GM12872 (cell line): ENCODE measurements at regions not wholly inside any gene's neighbourhood (a gene's known extent, or its start where the extent isn't known, plus 50 kb on each side); places are given as distances from the start of the nearest gene placed in this dataset.

Experiments
- CTCF ChIP-seq: IDR thresholded peaks from 3 replicates; pipeline ENCODE4 v1.5.1; 2011; ENCODE audit warnings: low read depth, mild to moderate bottlenecking, low read length, moderate library complexity; ENCODE audit not compliant: insufficient read depth

GRCh38 chr3:82978368-82978767 lies 1216.9 kb upstream of the GBE1 start:
- no peak for TF ChIP-seq CTCF

GRCh38 chr3:82977871-82978270 lies 1216.4 kb upstream of the GBE1 start:
- TF ChIP-seq CTCF = no peak

GRCh38 chr3:82973791-82974190 lies 1212.3 kb upstream of the GBE1 start:
- no peak for TF ChIP-seq CTCF

- TF ChIP-seq CTCF = no peak
Measured at GRCh38 chr3:82960379-82960778, 1198.9 kb upstream of the GBE1 start.

- no peak for TF ChIP-seq CTCF
Measured at GRCh38 chr3:82957696-82958095, 1196.3 kb upstream of the GBE1 start.

- no peak for TF ChIP-seq CTCF
Measured at GRCh38 chr3:82957079-82957478, 1195.6 kb upstream of the GBE1 start.

GRCh38 chr3:82954486-82954885 lies 1193.0 kb upstream of the GBE1 start:
- no peak for TF ChIP-seq CTCF

- TF ChIP-seq CTCF = no peak
Measured at GRCh38 chr3:82942041-82942440, 1180.6 kb upstream of the GBE1 start.
